Mucosa of stomach (tissue), 1 donor: ENCODE measurements at regions not wholly inside any gene's neighbourhood (a gene's known extent, or its start where the extent isn't known, plus 50 kb on each side); places are given as distances from the start of the nearest gene placed in this dataset.

Experiments used
- H3K27me3 ChIP-seq: one replicate; pipeline ENCODE4 v1.7.0; 2013; ENCODE audit warnings: mild to moderate bottlenecking, low read length; ENCODE audit not compliant: control insufficient read depth, insufficient read depth
- H3K36me3 ChIP-seq: one replicate; pipeline ENCODE4 v1.7.0; 2013; ENCODE audit warnings: low read length; ENCODE audit not compliant: control insufficient read depth, insufficient read depth
- H3K4me1 ChIP-seq: one replicate; pipeline ENCODE4 v1.7.0; 2013; ENCODE audit warnings: mild to moderate bottlenecking, low read length; ENCODE audit not compliant: control insufficient read depth, insufficient read depth
- H3K4me3 ChIP-seq: one replicate; pipeline ENCODE4 v1.7.0; 2013; ENCODE audit warnings: low read length
- H3K9ac ChIP-seq: one replicate; pipeline ENCODE4 v1.7.0; 2013; ENCODE audit warnings: mild to moderate bottlenecking, low read length, moderate library complexity
- H3K9me3 ChIP-seq: one replicate; pipeline ENCODE4 v1.7.0; 2013; ENCODE audit warnings: mild to moderate bottlenecking, low read length, moderate library complexity; ENCODE audit not compliant: control insufficient read depth
- donor health status: Pancreatic carcinoma.

GRCh38 chr16:56111100-56111499, 80.2 kb upstream of the GNAO1 start:
- H3K36me3 ChIP-seq, result no peaks in the 10 kb centered on the region

GRCh38 chr16:56109994-56110393, 81.3 kb upstream of the GNAO1 start:
- Histone ChIP-seq H3K27me3 (no peaks in the 10 kb centered on the region), H3K9ac (no peak overlapping the region), H3K4me1 (no peaks in the 10 kb centered on the region), H3K9me3 (no peaks in the 10 kb centered on the region), H3K36me3 (no peaks in the 10 kb centered on the region), H3K4me3 (no peak overlapping the region)

More at GRCh38 chr16:56111100-56111499, 80.2 kb upstream of the GNAO1 start:
- Histone ChIP-seq H3K4me1 (no peaks in the 10 kb centered on the region), H3K9me3 (no peaks in the 10 kb centered on the region), H3K9ac (no peak overlapping the region), H3K4me3 (no peak overlapping the region), H3K27me3 (no peaks in the 10 kb centered on the region)

GRCh38 chr16:56109205-56109604, 82.1 kb upstream of the GNAO1 start:
- Histone ChIP-seq H3K9ac (peak overlapping the region; percentile 11), H3K4me3 (no peak overlapping the region), H3K27me3 (no peaks in the 10 kb centered on the region), H3K9me3 (no peaks in the 10 kb centered on the region), H3K4me1 (no peaks in the 10 kb centered on the region), H3K36me3 (no peaks in the 10 kb centered on the region)

- no peaks in the 10 kb centered on the region for H3K27me3 ChIP-seq
- no peaks in the 10 kb centered on the region for H3K36me3 ChIP-seq
- H3K4me3 ChIP-seq, result no peak overlapping the region
- no peaks in the 10 kb centered on the region for H3K9me3 ChIP-seq
- no peaks in the 10 kb centered on the region for H3K4me1 ChIP-seq
- no peak overlapping the region for H3K9ac ChIP-seq
These were observed 82.6 kb upstream of the GNAO1 start for GRCh38 chr16:56108724-56109123.

- Histone ChIP-seq H3K9ac (no peak overlapping the region), H3K36me3 (no peaks in the 10 kb centered on the region), H3K4me3 (no peak overlapping the region), H3K27me3 (no peaks in the 10 kb centered on the region), H3K4me1 (no peaks in the 10 kb centered on the region), H3K9me3 (no peaks in the 10 kb centered on the region)
These were observed 83.2 kb upstream of the GNAO1 start for GRCh38 chr16:56108056-56108471.

- Histone ChIP-seq H3K9me3 (no peaks in the 10 kb centered on the region), H3K27me3 (no peaks in the 10 kb centered on the region), H3K4me3 (no peak overlapping the region), H3K36me3 (no peaks in the 10 kb centered on the region), H3K9ac (no peak overlapping the region), H3K4me1 (no peaks in the 10 kb centered on the region)
These were observed 84.8 kb upstream of the GNAO1 start for GRCh38 chr16:56106527-56106926.

- no peaks in the 10 kb centered on the region for H3K27me3 ChIP-seq
- no peaks in the 10 kb centered on the region for H3K9me3 ChIP-seq
- no peak overlapping the region for H3K4me3 ChIP-seq
These were observed 88.4 kb upstream of the GNAO1 start for GRCh38 chr16:56102906-56103305.

GRCh38 chr16:56102183-56102686, 89.1 kb upstream of the GNAO1 start:
- Histone ChIP-seq H3K27me3 (no peaks in the 10 kb centered on the region), H3K9me3 (no peaks in the 10 kb centered on the region), H3K9ac (no peak overlapping the region), H3K36me3 (no peaks in the 10 kb centered on the region), H3K4me1 (no peaks in the 10 kb centered on the region), H3K4me3 (no peak overlapping the region)

More at GRCh38 chr16:56102906-56103305, 88.4 kb upstream of the GNAO1 start:
- H3K4me1 ChIP-seq, result no peaks in the 10 kb centered on the region
- H3K9ac ChIP-seq, result no peak overlapping the region
- no peaks in the 10 kb centered on the region for H3K36me3 ChIP-seq

- no peaks in the 10 kb centered on the region for H3K27me3 ChIP-seq
- no peak overlapping the region for H3K4me3 ChIP-seq
- H3K36me3 ChIP-seq, result no peaks in the 10 kb centered on the region
- H3K4me1 ChIP-seq, result no peaks in the 10 kb centered on the region
- H3K9me3 ChIP-seq, result no peaks in the 10 kb centered on the region
- no peak overlapping the region for H3K9ac ChIP-seq
These were observed 89.8 kb upstream of the GNAO1 start for GRCh38 chr16:56101480-56101879.

- no peaks in the 10 kb centered on the region for H3K9me3 ChIP-seq
- H3K4me3 ChIP-seq, result no peak overlapping the region
- no peaks in the 10 kb centered on the region for H3K36me3 ChIP-seq
- H3K4me1 ChIP-seq, result no peaks in the 10 kb centered on the region
- H3K27me3 ChIP-seq, result no peaks in the 10 kb centered on the region
- no peak overlapping the region for H3K9ac ChIP-seq
These were observed 94.0 kb upstream of the GNAO1 start for GRCh38 chr16:56097306-56097705.

GRCh38 chr16:56094231-56094630, 97.1 kb upstream of the GNAO1 start:
- H3K36me3 ChIP-seq, result no peaks in the 10 kb centered on the region
- H3K4me1 ChIP-seq, result no peaks in the 10 kb centered on the region
- no peaks in the 10 kb centered on the region for H3K9me3 ChIP-seq
- no peak overlapping the region for H3K9ac ChIP-seq
- H3K27me3 ChIP-seq, result no peaks in the 10 kb centered on the region
- H3K4me3 ChIP-seq, result no peak overlapping the region

- Histone ChIP-seq H3K4me3 (no peak overlapping the region), H3K36me3 (no peaks in the 10 kb centered on the region), H3K4me1 (no peaks in the 10 kb centered on the region), H3K27me3 (no peaks in the 10 kb centered on the region), H3K9ac (no peak overlapping the region), H3K9me3 (no peaks in the 10 kb centered on the region)
These were observed 98.2 kb upstream of the GNAO1 start for GRCh38 chr16:56093055-56093454.

GRCh38 chr16:56090076-56090475, 101.2 kb upstream of the GNAO1 start:
- Histone ChIP-seq H3K4me1 (no peaks in the 10 kb centered on the region), H3K9ac (no peak overlapping the region), H3K9me3 (no peaks in the 10 kb centered on the region), H3K27me3 (no peaks in the 10 kb centered on the region), H3K36me3 (no peaks in the 10 kb centered on the region), H3K4me3 (no peak overlapping the region)
